Esophagus muscularis mucosa (tissue), 4 donors: ENCODE measurements at regions not wholly inside any gene's neighbourhood (a gene's known extent, or its start where the extent isn't known, plus 50 kb on each side); places are given as distances from the start of the nearest gene placed in this dataset.

Experiments used
- EP300 ChIP-seq: sonication (generic); formaldehyde crosslinking; IDR thresholded peaks from one replicate; pipeline ENCODE4 v1.6.1; 2017; ENCODE audit warnings: antibody characterized with exemption
- POLR2A ChIP-seq: fragments of 450-650 bp; IDR thresholded peaks from one replicate; pipeline ENCODE4 v1.6.1; 2017; ENCODE audit warnings: antibody characterized with exemption, moderate library complexity, mild to moderate bottlenecking, low read depth
- POLR2AphosphoS5 ChIP-seq, 2 donors: sonication (generic); formaldehyde crosslinking; IDR thresholded peaks; one replicate each; pipeline ENCODE4 v1.6.1; 2017; ENCODE audit warnings: antibody characterized with exemption in 2 of 2
- TF ChIP-seq, protein P1 (sequence below), 3 experiments: fragments of 200-600 bp in 2 of 3; fragments of 450-650 bp in 1 of 3; sonication (generic) in 2 of 3; IDR thresholded peaks; one replicate each; pipeline ENCODE4 v1.5.1; 2017 to 2019; ENCODE audit warnings: antibody characterized with exemption in 3 of 3, mild to moderate bottlenecking in 2 of 3, moderate library complexity in 1 of 3

DNA sequence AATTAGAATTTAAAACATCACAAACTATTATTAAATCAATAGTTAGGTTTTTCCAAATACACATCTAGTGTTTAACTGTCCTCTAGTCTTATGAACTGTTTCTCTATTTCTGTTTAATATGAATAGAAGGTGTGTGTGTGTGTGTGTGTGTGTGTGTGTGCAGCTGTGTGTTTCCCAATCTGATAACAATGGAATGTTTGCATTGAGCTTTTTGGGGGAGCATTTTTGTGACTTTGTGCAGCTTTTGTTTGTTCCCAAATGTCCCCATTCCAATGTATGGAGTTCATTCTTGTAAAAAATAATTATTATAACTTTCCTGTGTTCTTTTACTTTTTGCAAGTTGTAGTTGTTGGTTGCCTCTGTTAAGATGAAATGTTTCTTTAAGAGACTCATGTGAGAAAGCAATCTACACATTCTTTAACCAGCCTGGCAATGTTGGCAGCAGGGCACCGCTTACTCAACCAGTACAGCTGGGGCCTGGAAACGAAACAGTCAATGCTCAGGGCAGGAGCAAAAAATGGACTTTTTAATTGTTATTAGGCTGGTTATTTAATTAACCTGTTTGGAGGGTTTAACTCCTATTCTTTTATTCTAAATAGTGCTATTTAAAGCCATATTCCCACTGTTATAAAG, 354.3 kb downstream of the SRGAP2C start:
- TF ChIP-seq, protein P1, sequence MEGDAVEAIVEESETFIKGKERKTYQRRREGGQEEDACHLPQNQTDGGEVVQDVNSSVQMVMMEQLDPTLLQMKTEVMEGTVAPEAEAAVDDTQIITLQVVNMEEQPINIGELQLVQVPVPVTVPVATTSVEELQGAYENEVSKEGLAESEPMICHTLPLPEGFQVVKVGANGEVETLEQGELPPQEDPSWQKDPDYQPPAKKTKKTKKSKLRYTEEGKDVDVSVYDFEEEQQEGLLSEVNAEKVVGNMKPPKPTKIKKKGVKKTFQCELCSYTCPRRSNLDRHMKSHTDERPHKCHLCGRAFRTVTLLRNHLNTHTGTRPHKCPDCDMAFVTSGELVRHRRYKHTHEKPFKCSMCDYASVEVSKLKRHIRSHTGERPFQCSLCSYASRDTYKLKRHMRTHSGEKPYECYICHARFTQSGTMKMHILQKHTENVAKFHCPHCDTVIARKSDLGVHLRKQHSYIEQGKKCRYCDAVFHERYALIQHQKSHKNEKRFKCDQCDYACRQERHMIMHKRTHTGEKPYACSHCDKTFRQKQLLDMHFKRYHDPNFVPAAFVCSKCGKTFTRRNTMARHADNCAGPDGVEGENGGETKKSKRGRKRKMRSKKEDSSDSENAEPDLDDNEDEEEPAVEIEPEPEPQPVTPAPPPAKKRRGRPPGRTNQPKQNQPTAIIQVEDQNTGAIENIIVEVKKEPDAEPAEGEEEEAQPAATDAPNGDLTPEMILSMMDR (IDR thresholded peaks at IDR 0.05), result no peak
- TF ChIP-seq POLR2AphosphoS5 (IDR thresholded peaks at IDR 0.05) (no peak), EP300 (no peak), POLR2A (no peak)
